ENCODE measurements at regions not wholly inside any gene's neighbourhood (a gene's known extent, or its start where the extent isn't known, plus 50 kb on each side); places are given as distances from the start of the nearest gene placed in this dataset.

GRCh38 chr5:73264631-73265030, 91.6 kb downstream of the TMEM174 start:
- H3K9me3 ChIP-seq (ENCODE audit: control insufficient read depth in 2 of 2, low read length in 2 of 2), result no peaks in the 10 kb centered on the region
- no peak overlapping the region for H3K27ac ChIP-seq (ENCODE audit: low read length)
- no peaks in the 10 kb centered on the region for H3K36me3 ChIP-seq (ENCODE audit: control insufficient read depth in 2 of 2, insufficient read depth in 2 of 2, low read length in 2 of 2)
- no peak overlapping the region for H3K4me3 ChIP-seq (ENCODE audit: low read length in 2 of 2)
- H3K9ac ChIP-seq (ENCODE audit: low read length in 2 of 2), result no peak overlapping the region
- no peaks in the 10 kb centered on the region for H3K27me3 ChIP-seq (ENCODE audit: control insufficient read depth in 1 of 2, insufficient read depth in 2 of 2, low read length in 2 of 2)
- peaks cover 10% of the 10 kb centered on the region for H3K4me1 ChIP-seq (ENCODE audit: control insufficient read depth, insufficient read depth, low read length)

GRCh38 chr5:73263001-73263710, 90.2 kb downstream of the TMEM174 start:
- H3K4me3 ChIP-seq (ENCODE audit: low read length in 2 of 2), result no peak overlapping the region
- H3K9me3 ChIP-seq (ENCODE audit: control insufficient read depth in 2 of 2, low read length in 2 of 2), result no peaks in the 10 kb centered on the region
- peaks cover 10% of the 10 kb centered on the region for H3K4me1 ChIP-seq (ENCODE audit: control insufficient read depth, insufficient read depth, low read length)
- no peaks in the 10 kb centered on the region for H3K36me3 ChIP-seq (ENCODE audit: control insufficient read depth in 2 of 2, insufficient read depth in 2 of 2, low read length in 2 of 2)
- H3K27me3 ChIP-seq (ENCODE audit: control insufficient read depth in 1 of 2, insufficient read depth in 2 of 2, low read length in 2 of 2), result no peaks in the 10 kb centered on the region
- no peak overlapping the region for H3K27ac ChIP-seq (ENCODE audit: low read length)
- H3K9ac ChIP-seq (ENCODE audit: low read length in 2 of 2), result no peak overlapping the region

- no peaks in the 10 kb centered on the region for H3K4me1 ChIP-seq (ENCODE audit: control insufficient read depth, insufficient read depth, low read length)
- H3K36me3 ChIP-seq (ENCODE audit: control insufficient read depth in 2 of 2, insufficient read depth in 2 of 2, low read length in 2 of 2), result no peaks in the 10 kb centered on the region
- no peak overlapping the region for H3K4me3 ChIP-seq (ENCODE audit: low read length in 2 of 2)
- no peak overlapping the region for H3K9ac ChIP-seq (ENCODE audit: low read length in 2 of 2)
- H3K9me3 ChIP-seq (ENCODE audit: control insufficient read depth in 2 of 2, low read length in 2 of 2), result peaks cover 8 to 10% of the 10 kb centered on the region in 2 donors
- H3K27me3 ChIP-seq (ENCODE audit: control insufficient read depth in 1 of 2, insufficient read depth in 2 of 2, low read length in 2 of 2), result peaks cover 0 to 2% of the 10 kb centered on the region in 2 donors
- H3K27ac ChIP-seq (ENCODE audit: low read length), result no peak overlapping the region
These were observed 83.9 kb downstream of the TMEM174 start for GRCh38 chr5:73256862-73257261.

- no peak overlapping the region for H3K9ac ChIP-seq (ENCODE audit: low read length in 2 of 2)
- no peaks in the 10 kb centered on the region for H3K4me1 ChIP-seq (ENCODE audit: control insufficient read depth, insufficient read depth, low read length)
- H3K27me3 ChIP-seq (ENCODE audit: control insufficient read depth in 1 of 2, insufficient read depth in 2 of 2, low read length in 2 of 2), result peaks cover 0 to 2% of the 10 kb centered on the region in 2 donors
- H3K27ac ChIP-seq (ENCODE audit: low read length), result no peak overlapping the region
- H3K36me3 ChIP-seq (ENCODE audit: control insufficient read depth in 2 of 2, insufficient read depth in 2 of 2, low read length in 2 of 2), result no peaks in the 10 kb centered on the region
- peaks cover 8 to 10% of the 10 kb centered on the region in 2 donors for H3K9me3 ChIP-seq (ENCODE audit: control insufficient read depth in 2 of 2, low read length in 2 of 2)
- H3K4me3 ChIP-seq (ENCODE audit: low read length in 2 of 2), result no peak overlapping the region
These were observed 83.5 kb downstream of the TMEM174 start for GRCh38 chr5:73256462-73256861.

GRCh38 chr5:73256012-73256411, 83.0 kb downstream of the TMEM174 start:
- no peak overlapping the region for H3K4me3 ChIP-seq (ENCODE audit: low read length in 2 of 2)
- H3K27me3 ChIP-seq (ENCODE audit: control insufficient read depth in 1 of 2, insufficient read depth in 2 of 2, low read length in 2 of 2), result peaks cover 0 to 2% of the 10 kb centered on the region in 2 donors
- H3K9ac ChIP-seq (ENCODE audit: low read length in 2 of 2), result no peak overlapping the region
- no peak overlapping the region for H3K27ac ChIP-seq (ENCODE audit: low read length)
- H3K36me3 ChIP-seq (ENCODE audit: control insufficient read depth in 2 of 2, insufficient read depth in 2 of 2, low read length in 2 of 2), result no peaks in the 10 kb centered on the region
- H3K4me1 ChIP-seq (ENCODE audit: control insufficient read depth, insufficient read depth, low read length), result no peaks in the 10 kb centered on the region
- peaks cover 8 to 10% of the 10 kb centered on the region in 2 donors for H3K9me3 ChIP-seq (ENCODE audit: control insufficient read depth in 2 of 2, low read length in 2 of 2)

- H3K4me1 ChIP-seq (ENCODE audit: control insufficient read depth, insufficient read depth, low read length), result no peaks in the 10 kb centered on the region
- no peak overlapping the region for H3K9ac ChIP-seq (ENCODE audit: low read length in 2 of 2)
- peaks cover 8 to 10% of the 10 kb centered on the region in 2 donors for H3K9me3 ChIP-seq (ENCODE audit: control insufficient read depth in 2 of 2, low read length in 2 of 2)
- no peak overlapping the region for H3K27ac ChIP-seq (ENCODE audit: low read length)
- H3K27me3 ChIP-seq (ENCODE audit: control insufficient read depth in 1 of 2, insufficient read depth in 2 of 2, low read length in 2 of 2), result peaks cover 0 to 2% of the 10 kb centered on the region in 2 donors
- H3K4me3 ChIP-seq (ENCODE audit: low read length in 2 of 2), result no peak overlapping the region
- no peaks in the 10 kb centered on the region for H3K36me3 ChIP-seq (ENCODE audit: control insufficient read depth in 2 of 2, insufficient read depth in 2 of 2, low read length in 2 of 2)
These were observed 81.6 kb downstream of the TMEM174 start for GRCh38 chr5:73254642-73255041.

GRCh38 chr5:73253047-73253660, 80.2 kb downstream of the TMEM174 start:
- H3K9me3 ChIP-seq (ENCODE audit: control insufficient read depth in 2 of 2, low read length in 2 of 2), result peaks cover 8 to 10% of the 10 kb centered on the region in 2 donors
- H3K9ac ChIP-seq (ENCODE audit: low read length in 2 of 2), result no peak overlapping the region
- peaks cover 2% of the 10 kb centered on the region in 2 donors for H3K27me3 ChIP-seq (ENCODE audit: control insufficient read depth in 1 of 2, insufficient read depth in 2 of 2, low read length in 2 of 2)
- no peaks in the 10 kb centered on the region for H3K36me3 ChIP-seq (ENCODE audit: control insufficient read depth in 2 of 2, insufficient read depth in 2 of 2, low read length in 2 of 2)
- no peak overlapping the region for H3K27ac ChIP-seq (ENCODE audit: low read length)
- no peaks in the 10 kb centered on the region for H3K4me1 ChIP-seq (ENCODE audit: control insufficient read depth, insufficient read depth, low read length)
- H3K4me3 ChIP-seq (ENCODE audit: low read length in 2 of 2), result no peak overlapping the region

- H3K4me1 ChIP-seq (ENCODE audit: control insufficient read depth, insufficient read depth, low read length), result no peaks in the 10 kb centered on the region
- no peak overlapping the region for H3K4me3 ChIP-seq (ENCODE audit: low read length in 2 of 2)
- H3K36me3 ChIP-seq (ENCODE audit: control insufficient read depth in 2 of 2, insufficient read depth in 2 of 2, low read length in 2 of 2), result no peaks in the 10 kb centered on the region
- H3K9ac ChIP-seq (ENCODE audit: low read length in 2 of 2), result no peak overlapping the region
- H3K27me3 ChIP-seq (ENCODE audit: control insufficient read depth in 1 of 2, insufficient read depth in 2 of 2, low read length in 2 of 2), result peaks cover 2% of the 10 kb centered on the region in 2 donors
- no peak overlapping the region for H3K27ac ChIP-seq (ENCODE audit: low read length)
- H3K9me3 ChIP-seq (ENCODE audit: control insufficient read depth in 2 of 2, low read length in 2 of 2), result peaks cover 0 to 2% of the 10 kb centered on the region in 2 donors
These were observed 77.7 kb downstream of the TMEM174 start for GRCh38 chr5:73250645-73251044.

GRCh38 chr5:73242735-73243134, 69.7 kb downstream of the TMEM174 start:
- Histone ChIP-seq H3K36me3 (ENCODE audit: control insufficient read depth in 2 of 2, insufficient read depth in 2 of 2, low read length in 2 of 2) (no peaks in the 10 kb centered on the region), H3K27ac (ENCODE audit: low read length) (no peak overlapping the region), H3K9ac (ENCODE audit: low read length in 2 of 2) (no peak overlapping the region), H3K27me3 (ENCODE audit: control insufficient read depth in 1 of 2, insufficient read depth in 2 of 2, low read length in 2 of 2) (peaks cover 0 to 7% of the 10 kb centered on the region in 2 donors), H3K9me3 (ENCODE audit: control insufficient read depth in 2 of 2, low read length in 2 of 2) (no peaks in the 10 kb centered on the region), H3K4me3 (ENCODE audit: low read length in 2 of 2) (no peak overlapping the region), H3K4me1 (ENCODE audit: control insufficient read depth, insufficient read depth, low read length) (no peaks in the 10 kb centered on the region)

GRCh38 chr5:73238873-73239272, 65.9 kb downstream of the TMEM174 start:
- peaks cover 3% of the 10 kb centered on the region for H3K4me1 ChIP-seq (ENCODE audit: control insufficient read depth, insufficient read depth, low read length)
- peaks cover 11 to 14% of the 10 kb centered on the region in 2 donors for H3K27me3 ChIP-seq (ENCODE audit: control insufficient read depth in 1 of 2, insufficient read depth in 2 of 2, low read length in 2 of 2)
- H3K4me3 ChIP-seq (ENCODE audit: low read length in 2 of 2), result no peak overlapping the region
- no peak overlapping the region for H3K9ac ChIP-seq (ENCODE audit: low read length in 2 of 2)
- no peak overlapping the region for H3K27ac ChIP-seq (ENCODE audit: low read length)
- H3K9me3 ChIP-seq (ENCODE audit: control insufficient read depth in 2 of 2, low read length in 2 of 2), result no peaks in the 10 kb centered on the region
- H3K36me3 ChIP-seq (ENCODE audit: control insufficient read depth in 2 of 2, insufficient read depth in 2 of 2, low read length in 2 of 2), result no peaks in the 10 kb centered on the region

- Histone ChIP-seq H3K9me3 (ENCODE audit: control insufficient read depth in 2 of 2, low read length in 2 of 2) (no peaks in the 10 kb centered on the region), H3K27me3 (ENCODE audit: control insufficient read depth in 1 of 2, insufficient read depth in 2 of 2, low read length in 2 of 2) (peaks cover 30 to 36% of the 10 kb centered on the region in 2 donors), H3K27ac (ENCODE audit: low read length) (no peak overlapping the region), H3K36me3 (ENCODE audit: control insufficient read depth in 2 of 2, insufficient read depth in 2 of 2, low read length in 2 of 2) (no peaks in the 10 kb centered on the region), H3K4me1 (ENCODE audit: control insufficient read depth, insufficient read depth, low read length) (peaks cover 24% of the 10 kb centered on the region), H3K4me3 (ENCODE audit: low read length in 2 of 2) (no peak overlapping the region), H3K9ac (ENCODE audit: low read length in 2 of 2) (no peak overlapping the region)
These were observed 63.6 kb downstream of the TMEM174 start for GRCh38 chr5:73236541-73237128.
